Testis (tissue), 2 donors: ENCODE measurements at regions not wholly inside any gene's neighbourhood (a gene's known extent, or its start where the extent isn't known, plus 50 kb on each side); places are given as distances from the start of the nearest gene placed in this dataset.

Experiments
- DNase-seq: peaks from one replicate; pipeline ENCODE4 v3.0.0-alpha.2; 2019
- H3K27ac ChIP-seq, 2 donors: fragments of 200-600 bp; sonication (generic); one replicate each; pipeline ENCODE4 v1.5.1; 2019
- H3K27me3 ChIP-seq: fragments of 200-600 bp; sonication (generic); one replicate; pipeline ENCODE4 v1.5.1; 2019
- H3K36me3 ChIP-seq: fragments of 200-600 bp; sonication (generic); one replicate; pipeline ENCODE4 v1.5.1; 2017; ENCODE audit warnings: low read depth; ENCODE audit errors: missing control alignments
- H3K4me1 ChIP-seq: fragments of 200-600 bp; sonication (generic); one replicate; pipeline ENCODE4 v1.5.1; 2019
- H3K4me3 ChIP-seq, 2 donors: fragments of 200-600 bp; sonication (generic); one replicate each; pipeline ENCODE4 v1.5.1; 2017 to 2019
- H3K9me3 ChIP-seq: fragments of 200-600 bp; sonication (generic); one replicate; pipeline ENCODE4 v1.5.1; 2017
- POLR2A ChIP-seq: fragments of 450-650 bp; IDR thresholded peaks from one replicate; pipeline ENCODE4 v1.6.1; 2017; ENCODE audit warnings: antibody characterized with exemption, mild to moderate bottlenecking, moderate library complexity
- WGBS, 2 donors: methylation state at CpG; one replicate each; pipeline ENCODE4 v1.1.5; 2018; 5-methylcytosine and 5-hydroxymethylcytosine counted together
- intact Hi-C: fragments of 100-400 bp; cut with DNase I; formaldehyde crosslinking; loops from one replicate; pipeline ENCODE4 v1.15.1; 2023; ENCODE audit warnings: low total_unique reads
- TF ChIP-seq, protein P1 (sequence below), 3 experiments: fragments of 450-650 bp in 2 of 3; fragments of 200-600 bp in 1 of 3; sonication (generic) in 1 of 3; IDR thresholded peaks; one replicate each; pipeline ENCODE4 v1.5.1; 2016 to 2019; ENCODE audit warnings: antibody characterized with exemption in 3 of 3, mild to moderate bottlenecking in 2 of 3, moderate library complexity in 1 of 3

DNA sequence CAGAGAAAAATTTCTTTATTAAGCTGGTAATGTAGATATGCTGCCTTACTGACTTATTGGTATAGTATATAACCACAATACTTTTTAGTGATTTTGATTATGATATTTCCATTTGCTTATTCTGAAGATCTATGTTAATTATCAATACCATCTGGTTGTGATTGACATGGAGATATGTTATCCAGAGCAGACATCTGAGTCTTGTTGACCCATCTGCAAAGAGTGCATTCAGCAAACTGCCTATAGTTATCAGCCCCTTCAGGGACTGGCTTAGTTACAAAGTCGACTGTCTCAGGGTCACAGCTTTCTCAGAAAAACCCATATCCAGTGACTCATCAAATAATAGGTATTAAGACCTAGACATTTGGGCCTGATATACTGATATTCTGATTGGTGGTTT, 475.7 kb downstream of the DSC3 start:
- Histone ChIP-seq H3K4me3 (no peak overlapping the region), H3K27me3 (no peaks in the 10 kb centered on the region), H3K36me3 (no peaks in the 10 kb centered on the region), H3K9me3 (no peaks in the 10 kb centered on the region), H3K4me1 (no peaks in the 10 kb centered on the region), H3K27ac (no peak overlapping the region)
- 70 to 77% methylated on average over 1 of the region's 1 CpG for WGBS, 2 donors
- intact Hi-C loops: no loop called here
- DNase-seq: no peak
- TF ChIP-seq, protein P1, sequence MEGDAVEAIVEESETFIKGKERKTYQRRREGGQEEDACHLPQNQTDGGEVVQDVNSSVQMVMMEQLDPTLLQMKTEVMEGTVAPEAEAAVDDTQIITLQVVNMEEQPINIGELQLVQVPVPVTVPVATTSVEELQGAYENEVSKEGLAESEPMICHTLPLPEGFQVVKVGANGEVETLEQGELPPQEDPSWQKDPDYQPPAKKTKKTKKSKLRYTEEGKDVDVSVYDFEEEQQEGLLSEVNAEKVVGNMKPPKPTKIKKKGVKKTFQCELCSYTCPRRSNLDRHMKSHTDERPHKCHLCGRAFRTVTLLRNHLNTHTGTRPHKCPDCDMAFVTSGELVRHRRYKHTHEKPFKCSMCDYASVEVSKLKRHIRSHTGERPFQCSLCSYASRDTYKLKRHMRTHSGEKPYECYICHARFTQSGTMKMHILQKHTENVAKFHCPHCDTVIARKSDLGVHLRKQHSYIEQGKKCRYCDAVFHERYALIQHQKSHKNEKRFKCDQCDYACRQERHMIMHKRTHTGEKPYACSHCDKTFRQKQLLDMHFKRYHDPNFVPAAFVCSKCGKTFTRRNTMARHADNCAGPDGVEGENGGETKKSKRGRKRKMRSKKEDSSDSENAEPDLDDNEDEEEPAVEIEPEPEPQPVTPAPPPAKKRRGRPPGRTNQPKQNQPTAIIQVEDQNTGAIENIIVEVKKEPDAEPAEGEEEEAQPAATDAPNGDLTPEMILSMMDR (IDR thresholded peaks at IDR 0.05): no peak
- no peak for TF ChIP-seq POLR2A

DNA sequence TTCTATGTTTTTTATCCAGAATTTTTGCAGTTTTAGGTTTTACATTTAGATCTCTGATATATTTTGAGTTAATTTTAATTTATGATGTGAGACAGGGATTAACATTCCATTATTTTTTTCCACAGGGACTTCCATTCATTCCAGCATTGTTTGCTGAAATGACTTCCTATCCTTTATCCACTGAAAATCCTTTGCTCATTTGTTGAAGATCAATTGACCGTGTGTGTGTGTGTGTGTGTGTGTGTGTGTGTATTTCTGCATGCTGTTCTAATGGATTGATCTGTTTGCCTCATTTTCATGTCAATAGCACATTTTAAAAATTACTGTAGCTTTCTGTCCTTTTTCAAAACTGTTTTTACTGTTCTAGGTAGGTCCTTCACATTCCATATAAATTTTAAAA, 480.3 kb downstream of the DSC3 start:
- 38 to 83% methylated on average over 1 of the region's 1 CpG for WGBS, 2 donors
- H3K4me1 ChIP-seq: no peaks in the 10 kb centered on the region
- TF ChIP-seq POLR2A: no peak
- TF ChIP-seq, protein P1 (IDR thresholded peaks at IDR 0.05): no peak
- H3K27ac ChIP-seq: no peak overlapping the region
- no peaks in the 10 kb centered on the region for H3K9me3 ChIP-seq
- no peak for DNase-seq
- intact Hi-C loops: no loop called here
- no peaks in the 10 kb centered on the region for H3K27me3 ChIP-seq
- no peaks in the 10 kb centered on the region for H3K36me3 ChIP-seq
- no peak overlapping the region for H3K4me3 ChIP-seq

DNA sequence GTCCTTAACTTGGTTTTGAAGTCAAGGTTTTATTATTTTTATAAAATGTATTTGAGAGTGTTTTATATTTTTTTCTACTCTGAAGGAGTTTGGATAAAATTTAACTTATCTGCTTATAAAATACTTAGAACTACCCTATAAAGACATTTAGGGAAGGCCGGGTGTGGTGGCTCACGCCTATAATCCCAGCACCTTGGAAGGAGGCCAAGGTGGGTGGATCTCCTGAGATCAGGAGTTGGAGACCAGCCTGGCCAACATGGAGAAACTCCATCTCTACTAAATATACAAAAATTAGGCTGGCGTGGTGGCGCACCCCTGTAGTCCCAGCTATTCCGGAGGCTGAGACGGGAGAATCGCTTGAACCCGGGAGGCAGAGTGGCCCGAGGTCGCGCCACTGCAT, 486.4 kb downstream of the DSC3 start:
- WGBS, 2 donors: 67 to 78% methylated on average over 11 of the region's 11 CpGs
- DNase-seq: no peak
- Histone ChIP-seq H3K9me3 (no peaks in the 10 kb centered on the region), H3K27ac (no peak overlapping the region), H3K36me3 (no peaks in the 10 kb centered on the region), H3K4me3 (no peak overlapping the region), H3K4me1 (no peaks in the 10 kb centered on the region), H3K27me3 (no peaks in the 10 kb centered on the region)
- no peak for TF ChIP-seq POLR2A
- intact Hi-C loops: no loop called here

DNA sequence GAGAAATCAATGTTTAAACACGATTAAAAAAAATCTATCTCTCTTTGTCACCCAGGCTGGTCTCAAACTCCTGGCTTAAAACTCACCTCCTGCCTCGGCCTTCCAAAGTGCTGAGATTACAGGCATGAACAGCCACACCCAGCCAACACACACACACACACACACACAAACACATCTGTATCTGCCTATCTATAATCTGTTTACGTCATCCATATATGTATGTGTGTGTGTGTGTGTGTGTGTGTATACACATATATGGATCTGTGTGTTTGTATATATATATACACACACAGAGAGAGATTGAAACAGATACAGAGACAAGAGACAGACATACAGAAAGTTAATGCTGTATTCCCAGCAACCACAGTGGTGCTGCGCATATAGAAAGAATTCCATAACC, 497.1 kb downstream of the DSC3 start:
- intact Hi-C loops: no loop called here
- H3K4me1 ChIP-seq: no peaks in the 10 kb centered on the region
- no peak overlapping the region for H3K4me3 ChIP-seq
- DNase-seq: no peak
- 80 to 94% methylated on average over 4 of the region's 4 CpGs for WGBS, 2 donors
- TF ChIP-seq, protein P1 (IDR thresholded peaks at IDR 0.05): no peak
- no peak for TF ChIP-seq POLR2A
- no peak overlapping the region for H3K27ac ChIP-seq
- no peaks in the 10 kb centered on the region for H3K36me3 ChIP-seq
- no peaks in the 10 kb centered on the region for H3K27me3 ChIP-seq
- H3K9me3 ChIP-seq: no peaks in the 10 kb centered on the region

DNA sequence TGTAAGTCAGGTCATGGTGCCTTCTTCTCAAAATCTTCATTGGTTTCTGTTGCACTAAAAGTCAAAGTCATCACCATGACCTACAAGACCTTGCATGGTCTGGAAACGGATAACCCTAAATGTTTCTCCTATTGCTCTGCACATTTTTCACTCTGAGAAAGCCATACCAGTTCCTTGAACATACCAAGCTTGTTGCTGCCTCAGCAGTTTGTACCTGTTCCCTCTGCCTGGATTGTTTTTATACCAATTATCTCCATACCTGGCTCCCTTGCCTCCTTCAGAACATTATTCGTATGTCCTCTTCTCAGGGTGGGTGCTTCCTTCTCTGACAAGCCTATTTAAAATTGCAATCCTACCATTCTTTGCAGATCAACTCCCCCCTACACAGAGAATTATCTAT, 498.4 kb downstream of the DSC3 start:
- no peak for DNase-seq
- intact Hi-C loops: no loop called here
- 79 to 85% methylated on average over 2 of the region's 2 CpGs for WGBS, 2 donors
- TF ChIP-seq POLR2A: no peak
- TF ChIP-seq, protein P1 (IDR thresholded peaks at IDR 0.05): no peak
- Histone ChIP-seq H3K4me3 (no peak overlapping the region), H3K9me3 (no peaks in the 10 kb centered on the region), H3K27me3 (no peaks in the 10 kb centered on the region), H3K4me1 (no peaks in the 10 kb centered on the region), H3K27ac (no peak overlapping the region), H3K36me3 (no peaks in the 10 kb centered on the region)
